ENCODE measurements at regions not wholly inside any gene's neighbourhood (a gene's known extent, or its start where the extent isn't known, plus 50 kb on each side); places are given as distances from the start of the nearest gene placed in this dataset.
"Not testable (repeated sequence)": the region's sequence is repeated elsewhere in the genome, so short reads cannot be mapped to it uniquely, and the experiment has no call there.

- intact Hi-C loops (cut with DNase I), result no loop called here
- 87 to 91% (median 88%) methylated on average over 6 of the region's 6 CpGs for WGBS, 4 donors
- TF ChIP-seq CTCF (IDR thresholded peaks at IDR 0.05), result no peak
- no peak for TF ChIP-seq POLR2A (IDR thresholded peaks at IDR 0.05)
- H3K4me1 ChIP-seq, result no peaks in the 10 kb centered on the region
- H3K27me3 ChIP-seq, result peaks cover 0 to 23% (median 7%) of the 10 kb centered on the region in 9 donors
- no peak overlapping the region for H3K27ac ChIP-seq
- no peaks in the 10 kb centered on the region for H3K36me3 ChIP-seq
- H3K4me3 ChIP-seq, result no peak overlapping the region
- H3K9me3 ChIP-seq, result peaks cover 0 to 2% (median 0%) of the 10 kb centered on the region in 12 donors
- no peak for DNase-seq
- no peak for ATAC-seq
Observed at GRCh38 chr22:35160268-35160667, 94.3 kb downstream of the ISX start.

GRCh38 chr22:35165896-35166295 is 91.4 kb upstream of the HMGXB4 start:
- ATAC-seq; H3K9me3 ChIP-seq; H3K27ac ChIP-seq; H3K36me3 ChIP-seq; H3K4me3 ChIP-seq; intact Hi-C loops (cut with DNase I); DNase-seq; H3K4me1 ChIP-seq: not testable (repeated sequence)
- H3K27me3 ChIP-seq, result peaks cover 0 to 12% (median under 1%) of the 10 kb centered on the region in 9 donors
- 65 to 87% (median 75%) methylated on average over 10 to 11 of the region's 11 CpGs for WGBS, 4 donors

GRCh38 chr22:35170716-35171697 is 86.3 kb upstream of the HMGXB4 start:
- no peak for ATAC-seq
- Histone ChIP-seq H3K9me3 (peaks cover 0 to 2% (median 0%) of the 10 kb centered on the region in 12 donors), H3K36me3 (no peaks in the 10 kb centered on the region), H3K27ac (no peak overlapping the region), H3K4me1 (no peaks in the 10 kb centered on the region), H3K4me3 (no peak overlapping the region), H3K27me3 (peaks cover 0 to 19% (median 4%) of the 10 kb centered on the region in 9 donors)
- no peak for DNase-seq
- WGBS, 4 donors, result 40 to 57% (median 53%) methylated on average over 11 of the region's 11 CpGs
- intact Hi-C loops (cut with DNase I), result no loop called here
- TF ChIP-seq CTCF (IDR thresholded peaks at IDR 0.05), result no peak
- TF ChIP-seq POLR2A (IDR thresholded peaks at IDR 0.05), result no peak

DNA sequence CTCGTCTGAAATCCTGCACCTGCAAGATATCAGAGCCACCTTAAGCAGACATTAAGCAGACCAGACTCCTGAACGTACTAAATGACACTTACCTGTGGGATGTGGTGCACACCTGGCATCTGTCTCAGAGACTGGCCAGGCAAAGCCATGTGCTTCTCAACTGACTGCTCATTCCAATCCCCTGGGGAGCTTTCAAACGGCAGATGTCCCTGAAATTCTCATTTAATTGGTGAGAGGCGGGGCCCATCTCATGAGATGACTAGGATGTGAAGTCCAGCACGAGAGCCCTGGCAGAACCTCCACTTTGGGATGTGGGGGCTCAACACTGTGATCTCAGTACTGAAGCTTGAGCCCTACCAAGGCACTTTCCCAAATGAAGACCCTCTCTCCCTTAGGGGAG is 84.9 kb upstream of the HMGXB4 start:
- Histone ChIP-seq H3K9me3 (peaks cover 0 to 3% (median 0%) of the 10 kb centered on the region in 12 donors), H3K4me1 (no peaks in the 10 kb centered on the region), H3K4me3 (no peak overlapping the region), H3K27me3 (peaks cover 0 to 19% (median 4%) of the 10 kb centered on the region in 9 donors), H3K27ac (no peak overlapping the region), H3K36me3 (no peaks in the 10 kb centered on the region)
- DNase-seq (no peak), ATAC-seq (no peak)
- WGBS, 4 donors, result 19 to 32% (median 25%) methylated on average over 5 of the region's 5 CpGs
- intact Hi-C loops (cut with DNase I), result no loop called here
- TF ChIP-seq CTCF (IDR thresholded peaks at IDR 0.05) (no peak), POLR2A (IDR thresholded peaks at IDR 0.05) (no peak)
